HG03139 (cell line): ENCODE measurements at regions not wholly inside any gene's neighbourhood (a gene's known extent, or its start where the extent isn't known, plus 50 kb on each side); places are given as distances from the start of the nearest gene placed in this dataset.
"Not testable (repeated sequence)": the region's sequence is repeated elsewhere in the genome, so short reads cannot be mapped to it uniquely, and the experiment has no call there.

ENCODE experiments used
- ATAC-seq: cut with Tn5 transposase; IDR thresholded peaks from one replicate; pipeline ENCODE4 v1.9.1; 2021; ENCODE audit not compliant: unreplicated experiment

DNA sequence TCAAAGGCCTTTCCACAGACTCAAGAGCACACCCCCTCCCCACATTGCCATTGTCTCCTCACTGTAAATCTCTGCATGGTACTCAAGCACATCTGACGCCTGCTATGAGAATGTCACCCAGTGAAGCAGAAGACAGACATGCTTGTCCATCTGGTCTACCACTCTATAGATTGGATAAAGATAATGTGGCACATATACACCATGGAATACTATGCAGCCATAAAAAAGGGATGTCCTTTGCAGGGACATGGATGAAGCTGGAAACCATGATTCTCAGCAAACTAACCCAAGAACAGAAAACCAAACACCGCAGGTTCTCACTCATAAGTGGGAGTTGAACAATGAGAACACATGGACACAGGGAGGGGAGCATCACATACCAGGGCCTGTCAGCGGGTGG, 503.4 kb upstream of the RUNX1 start:
- ATAC-seq = not testable (repeated sequence)

DNA sequence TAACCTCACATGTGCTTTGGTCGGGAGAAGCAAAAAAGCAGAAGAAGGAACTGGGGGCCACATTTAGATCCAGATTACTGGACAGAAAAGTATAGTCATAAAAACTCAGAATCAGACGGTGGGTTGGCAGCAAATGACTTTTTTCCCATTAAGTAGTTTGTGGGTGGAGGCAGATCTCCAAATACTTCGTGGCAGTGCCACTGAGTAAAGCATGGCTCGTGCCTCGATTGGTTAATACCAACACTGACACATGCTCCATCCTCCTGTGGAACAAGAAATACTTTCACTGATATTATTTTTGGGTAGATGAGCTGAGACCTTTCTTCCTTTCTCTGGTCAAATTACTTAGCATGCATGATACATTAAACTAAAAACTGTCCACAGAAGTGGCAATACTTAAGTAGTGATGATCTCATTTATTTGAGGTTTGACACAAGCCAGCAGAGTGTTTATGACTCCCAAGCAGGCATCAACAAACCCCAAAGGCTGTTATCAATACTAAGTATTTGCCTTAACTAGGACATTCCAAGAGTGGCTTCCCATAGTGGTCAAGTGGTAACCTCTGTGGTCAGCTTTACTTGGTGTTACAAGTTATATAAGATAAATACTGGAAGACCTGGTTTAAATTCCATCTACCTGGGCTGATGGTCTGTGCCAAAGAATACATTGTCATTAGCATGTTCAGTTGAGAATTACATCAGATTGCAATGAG, 500.0 kb upstream of the RUNX1 start:
- ATAC-seq = no peak

DNA sequence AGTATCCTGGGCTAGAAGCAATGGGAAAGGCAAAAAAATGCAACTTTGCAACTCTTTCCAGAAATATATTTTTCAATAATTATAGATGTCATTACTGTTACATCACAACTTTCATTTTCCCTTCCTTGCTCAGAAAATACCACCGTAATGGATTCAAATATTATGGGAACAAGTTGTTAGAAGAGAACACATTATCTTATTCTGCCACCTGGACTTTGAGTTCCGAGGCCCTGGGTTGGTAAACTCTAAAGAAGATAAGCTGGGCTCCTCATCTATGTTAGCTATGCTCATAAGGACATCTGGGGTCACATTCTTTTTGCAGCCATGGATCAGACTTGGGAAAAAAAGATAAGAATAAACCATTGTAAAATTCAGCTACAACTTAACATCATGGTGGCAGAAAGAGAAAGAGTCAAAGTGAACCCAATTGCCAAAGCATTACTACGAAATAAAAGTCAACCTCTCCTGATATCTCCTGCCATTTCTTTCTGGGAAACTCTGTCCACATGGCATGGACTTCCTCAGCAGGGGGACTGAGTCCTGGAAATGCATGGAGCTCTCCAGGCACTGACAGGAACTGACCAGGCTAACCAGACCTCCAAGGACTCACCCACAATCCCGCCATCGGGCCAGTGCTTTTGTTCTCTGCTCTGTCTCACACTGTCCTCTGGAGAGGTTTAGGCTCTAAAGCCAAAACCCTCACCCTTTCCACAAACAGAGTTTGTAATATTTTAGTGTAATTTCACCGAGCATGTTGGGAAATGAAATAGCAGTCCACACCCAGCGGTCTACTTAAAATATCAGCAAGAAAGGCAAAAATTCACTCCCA, 499.1 kb upstream of the RUNX1 start:
- ATAC-seq = no peak

- no peak for ATAC-seq
Observed at GRCh38 chr21:35543746-35544145, 494.6 kb upstream of the RUNX1 start.

GRCh38 chr21:35540950-35541638, 492.0 kb upstream of the RUNX1 start:
- ATAC-seq = no peak

GRCh38 chr21:35538386-35538785, 489.3 kb upstream of the RUNX1 start:
- no peak for ATAC-seq

DNA sequence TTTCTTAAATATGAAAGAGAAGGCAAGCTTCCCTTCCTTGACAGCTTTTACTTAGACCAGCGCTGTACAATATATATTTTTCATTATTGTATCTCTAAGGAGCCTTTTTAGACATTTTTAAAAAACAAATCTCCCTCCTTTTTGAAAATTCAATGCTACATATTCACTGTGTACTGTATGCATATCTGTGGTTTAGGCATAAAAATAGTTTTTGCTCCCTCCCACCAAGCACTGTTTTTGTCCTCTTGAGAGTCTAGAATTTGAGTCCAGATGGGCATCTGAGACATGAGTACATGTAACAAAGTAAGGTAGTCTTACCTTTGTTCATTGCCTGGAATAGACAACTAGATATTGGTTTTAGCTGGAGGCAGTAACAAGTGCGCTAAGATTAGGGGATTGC, 488.5 kb upstream of the RUNX1 start:
- no peak for ATAC-seq

DNA sequence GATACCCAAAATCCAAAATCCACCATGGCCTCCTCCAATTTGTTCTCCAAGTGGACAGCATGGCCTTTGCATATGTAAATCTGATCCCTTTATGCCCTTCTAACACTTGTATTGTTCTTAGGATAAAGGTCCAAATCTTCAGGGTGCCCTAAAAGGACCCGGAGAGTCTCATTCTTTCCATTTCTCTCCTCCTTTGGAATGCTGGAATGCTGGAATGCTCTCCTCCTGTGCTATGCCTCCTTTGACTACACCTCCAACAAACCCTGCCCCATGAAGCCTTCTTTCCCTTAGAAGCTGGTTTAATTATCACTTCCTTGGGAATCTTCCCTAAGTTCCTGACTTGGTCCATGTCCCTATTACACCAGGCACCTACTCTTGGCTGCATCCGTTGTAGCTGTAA, 484.8 kb upstream of the RUNX1 start:
- no peak for ATAC-seq

GRCh38 chr21:35530766-35531165, 481.7 kb upstream of the RUNX1 start:
- ATAC-seq = no peak

GRCh38 chr21:35529171-35529863, 480.2 kb upstream of the RUNX1 start:
- no peak for ATAC-seq

- ATAC-seq = no peak
Observed at GRCh38 chr21:35528116-35529042, 479.3 kb upstream of the RUNX1 start.

- ATAC-seq = no peak
Observed at GRCh38 chr21:35527358-35527757, 478.3 kb upstream of the RUNX1 start.

DNA sequence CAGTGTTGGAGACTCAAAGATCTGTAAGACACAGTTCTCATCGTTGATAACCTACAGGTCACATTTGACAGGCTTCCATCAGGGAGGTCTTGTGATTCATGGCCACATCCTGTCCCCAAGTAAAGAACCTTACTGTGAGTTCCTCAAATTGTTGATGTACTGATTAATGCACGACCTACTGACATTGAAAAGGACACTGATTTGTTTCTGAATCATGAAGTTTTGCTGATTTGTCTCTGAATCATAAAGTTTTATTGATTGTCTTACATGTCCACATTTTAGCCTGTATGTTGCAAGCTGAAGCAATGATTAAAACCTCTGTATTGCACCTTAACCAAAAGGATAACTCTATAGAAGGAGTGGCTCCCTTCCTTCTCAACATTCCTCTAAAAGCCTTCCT, 476.3 kb upstream of the RUNX1 start:
- no peak for ATAC-seq

GRCh38 chr21:35521852-35522505, 472.9 kb upstream of the RUNX1 start:
- ATAC-seq = no peak

GRCh38 chr21:35521293-35521692, 472.2 kb upstream of the RUNX1 start:
- no peak for ATAC-seq

DNA sequence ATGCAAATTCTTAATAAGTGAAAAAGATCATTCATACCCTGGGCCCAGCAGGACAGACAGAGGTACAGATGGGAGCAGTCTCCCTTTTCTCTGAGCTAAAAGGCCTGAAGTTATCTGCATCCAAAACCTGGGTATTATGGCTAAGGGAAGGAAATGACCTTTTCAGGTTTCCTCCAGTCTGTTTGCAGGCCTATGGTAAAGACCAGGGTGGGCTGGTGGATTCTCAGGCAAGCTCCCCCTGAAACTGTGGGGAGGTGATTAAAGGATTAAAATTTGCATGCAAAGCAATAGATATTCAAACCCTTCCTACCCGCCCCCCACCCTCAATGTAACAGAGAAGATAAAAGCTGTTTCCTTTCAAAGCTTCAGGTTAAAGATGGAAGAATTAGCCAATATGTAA, 471.8 kb upstream of the RUNX1 start:
- ATAC-seq = no peak

GRCh38 chr21:35520302-35520701, 471.2 kb upstream of the RUNX1 start:
- ATAC-seq = no peak

DNA sequence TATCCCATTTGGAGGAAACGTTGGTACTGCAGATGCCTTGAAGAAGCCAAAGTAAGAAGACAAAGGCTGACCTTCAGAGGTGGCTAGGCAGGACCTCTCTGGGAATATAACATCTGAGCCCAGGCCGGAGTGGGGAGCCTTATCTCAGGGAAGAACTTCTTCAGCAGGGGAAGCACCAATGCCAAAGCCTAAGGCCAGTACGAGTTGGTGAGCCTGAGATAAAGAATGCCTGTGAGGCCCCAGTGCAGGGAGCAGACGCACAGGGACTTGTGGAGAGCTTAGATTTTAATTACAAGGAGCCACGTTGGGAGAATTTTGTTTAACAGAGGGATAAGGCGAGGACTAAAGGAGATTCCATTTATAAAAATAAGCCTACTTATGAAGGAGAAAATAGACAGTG, 468.8 kb upstream of the RUNX1 start:
- ATAC-seq = no peak

- ATAC-seq = not testable (repeated sequence)
Observed at GRCh38 chr21:35516292-35516691, 467.2 kb upstream of the RUNX1 start.

DNA sequence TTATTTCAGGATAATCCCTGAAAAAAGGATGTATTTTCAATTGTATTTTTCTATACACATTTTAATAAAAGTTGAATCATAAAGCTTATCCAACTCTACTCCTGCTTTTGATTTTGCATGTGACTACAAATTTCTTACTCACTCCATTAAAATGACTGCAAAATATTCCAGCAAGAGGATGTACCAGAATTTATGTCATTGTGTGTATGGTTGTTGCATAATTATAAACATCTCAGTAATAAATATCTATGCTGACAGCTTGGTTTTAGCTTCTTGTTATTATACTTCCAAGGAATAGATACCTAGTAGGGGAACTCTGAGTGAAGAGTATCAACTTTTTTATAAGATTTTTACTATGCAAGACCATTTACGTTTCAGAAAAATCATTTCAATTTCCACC, 463.2 kb upstream of the RUNX1 start:
- ATAC-seq = no peak
